Endodermal cell (in vitro differentiated cells): ENCODE measurements at regions not wholly inside any gene's neighbourhood (a gene's known extent, or its start where the extent isn't known, plus 50 kb on each side); places are given as distances from the start of the nearest gene placed in this dataset.

Source experiments
- DNase-seq: peaks from one replicate; pipeline ENCODE4 v3.0.0-alpha.2; 2017
- H3K27ac ChIP-seq: 2 replicates; pipeline ENCODE4 v1.5.1; 2013; ENCODE audit warnings: mild to moderate bottlenecking, low read depth, low read length, moderate library complexity
- H3K27me3 ChIP-seq: 2 replicates; pipeline ENCODE4 v1.6.1; 2013; ENCODE audit warnings: mild to moderate bottlenecking, low read length, moderate library complexity; ENCODE audit not compliant: insufficient read depth, control insufficient read depth, poor library complexity, severe bottlenecking
- H3K36me3 ChIP-seq: 2 replicates; pipeline ENCODE4 v1.7.0; 2013; ENCODE audit warnings: mild to moderate bottlenecking, low read length, moderate library complexity; ENCODE audit not compliant: control insufficient read depth, insufficient read depth
- H3K4me1 ChIP-seq: one replicate; pipeline ENCODE4 v1.7.0; 2013; ENCODE audit warnings: low read length; ENCODE audit not compliant: control insufficient read depth, insufficient read depth
- H3K4me3 ChIP-seq: 2 replicates; pipeline ENCODE4 v1.5.1; 2013; ENCODE audit warnings: mild to moderate bottlenecking, low read length, moderate library complexity
- H3K9ac ChIP-seq: 2 replicates; pipeline ENCODE4 v1.6.1; 2013; ENCODE audit warnings: mild to moderate bottlenecking, low read length, moderate library complexity; ENCODE audit not compliant: poor library complexity, severe bottlenecking; ENCODE audit errors: extremely low read depth
- H3K9me3 ChIP-seq: 2 replicates; pipeline ENCODE4 v1.6.1; 2013; ENCODE audit warnings: mild to moderate bottlenecking, low read length, moderate library complexity; ENCODE audit not compliant: control insufficient read depth
- H3K27ac Mint-ChIP-seq: 2 replicates; pipeline ENCODE4 v1.8.0; 2020; ENCODE audit warnings: mixed read lengths
- H3K27me3 Mint-ChIP-seq: 2 replicates; pipeline ENCODE4 v1.8.0; 2021; ENCODE audit warnings: mild to moderate bottlenecking, mixed read lengths; ENCODE audit not compliant: insufficient read depth
- H3K36me3 Mint-ChIP-seq: 2 replicates; pipeline ENCODE4 v1.8.0; 2020; ENCODE audit warnings: low read depth, mixed read lengths
- H3K4me1 Mint-ChIP-seq: 2 replicates; pipeline ENCODE4 v1.8.0; 2020; ENCODE audit warnings: mixed read lengths
- H3K4me3 Mint-ChIP-seq: 2 replicates; pipeline ENCODE4 v1.8.0; 2020; ENCODE audit warnings: mild to moderate bottlenecking, moderate library complexity, mixed read lengths
- H3K9me3 Mint-ChIP-seq: 2 replicates; pipeline ENCODE4 v1.8.0; 2020; ENCODE audit warnings: mild to moderate bottlenecking, mixed read lengths
- WGBS, 2 experiments: methylation state at CpG; one replicate each; pipeline versions ENCODE4 v1.1.5 to v1.1.7; 2013; ENCODE audit warnings: missing lambda C conversion rate in 2 of 2, mixed read lengths in 1 of 2; ENCODE audit not compliant: insufficient coverage in 1 of 2, insufficient read length in 1 of 2; 5-methylcytosine and 5-hydroxymethylcytosine counted together
- TF ChIP-seq, protein P1 (sequence below): fragments of 200-600 bp; sonication (generic); conservative IDR thresholded peaks from 2 replicates; pipeline ENCODE4 v1.5.0; 2021; ENCODE audit warnings: antibody characterized with exemption, mild to moderate bottlenecking

DNA sequence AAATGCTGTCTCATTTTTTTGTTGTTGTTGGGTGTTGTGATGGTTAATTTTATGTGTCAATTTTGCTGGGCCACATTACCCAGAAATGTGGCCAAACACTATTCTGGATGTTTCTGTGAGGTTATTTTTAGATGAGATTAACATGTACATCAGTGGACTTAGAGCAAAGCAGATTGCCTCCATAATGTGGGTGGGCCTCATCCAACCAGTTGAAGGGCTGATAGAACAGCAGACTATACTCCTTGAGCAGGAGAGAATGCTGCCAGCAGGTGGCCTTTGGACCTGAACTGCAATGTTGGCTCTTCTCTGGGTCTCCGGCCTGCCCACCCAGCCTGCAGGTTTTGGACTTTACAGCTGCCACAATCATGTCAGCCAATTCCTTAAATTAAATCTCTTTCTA lies 169.0 kb downstream of the FTCDNL1 start:
- Mint-ChIP-seq H3K27ac (no peak overlapping the region), H3K9me3 (no peaks in the 10 kb centered on the region), H3K36me3 (no peaks in the 10 kb centered on the region), H3K4me3 (no peak overlapping the region), H3K27me3 (no peaks in the 10 kb centered on the region), H3K4me1 (no peaks in the 10 kb centered on the region)
- 85 to 100% methylated on average over 1 of the region's 1 CpG for whole genome bisulfite sequencing, 2 experiments
- Histone ChIP-seq H3K9ac (no peak overlapping the region), H3K27me3 (no peaks in the 10 kb centered on the region), H3K9me3 (no peaks in the 10 kb centered on the region), H3K27ac (no peak overlapping the region), H3K4me3 (no peak overlapping the region), H3K4me1 (no peaks in the 10 kb centered on the region), H3K36me3 (no peaks in the 10 kb centered on the region)
- DNase-seq, result no peak
- TF ChIP-seq, protein P1, sequence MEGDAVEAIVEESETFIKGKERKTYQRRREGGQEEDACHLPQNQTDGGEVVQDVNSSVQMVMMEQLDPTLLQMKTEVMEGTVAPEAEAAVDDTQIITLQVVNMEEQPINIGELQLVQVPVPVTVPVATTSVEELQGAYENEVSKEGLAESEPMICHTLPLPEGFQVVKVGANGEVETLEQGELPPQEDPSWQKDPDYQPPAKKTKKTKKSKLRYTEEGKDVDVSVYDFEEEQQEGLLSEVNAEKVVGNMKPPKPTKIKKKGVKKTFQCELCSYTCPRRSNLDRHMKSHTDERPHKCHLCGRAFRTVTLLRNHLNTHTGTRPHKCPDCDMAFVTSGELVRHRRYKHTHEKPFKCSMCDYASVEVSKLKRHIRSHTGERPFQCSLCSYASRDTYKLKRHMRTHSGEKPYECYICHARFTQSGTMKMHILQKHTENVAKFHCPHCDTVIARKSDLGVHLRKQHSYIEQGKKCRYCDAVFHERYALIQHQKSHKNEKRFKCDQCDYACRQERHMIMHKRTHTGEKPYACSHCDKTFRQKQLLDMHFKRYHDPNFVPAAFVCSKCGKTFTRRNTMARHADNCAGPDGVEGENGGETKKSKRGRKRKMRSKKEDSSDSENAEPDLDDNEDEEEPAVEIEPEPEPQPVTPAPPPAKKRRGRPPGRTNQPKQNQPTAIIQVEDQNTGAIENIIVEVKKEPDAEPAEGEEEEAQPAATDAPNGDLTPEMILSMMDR, result no peak

GRCh38 chr2:199680482-199680881 lies 170.5 kb downstream of the FTCDNL1 start:
- Histone ChIP-seq H3K9me3 (no peaks in the 10 kb centered on the region), H3K9ac (no peak overlapping the region), H3K36me3 (no peaks in the 10 kb centered on the region), H3K4me1 (no peaks in the 10 kb centered on the region), H3K4me3 (no peak overlapping the region), H3K27me3 (no peaks in the 10 kb centered on the region), H3K27ac (no peak overlapping the region)
- Mint-ChIP-seq H3K4me3 (no peak overlapping the region), H3K27ac (no peak overlapping the region), H3K27me3 (no peaks in the 10 kb centered on the region), H3K9me3 (no peaks in the 10 kb centered on the region), H3K36me3 (no peaks in the 10 kb centered on the region), H3K4me1 (no peaks in the 10 kb centered on the region)
- DNase-seq, result no peak
- TF ChIP-seq, protein P1, result no peak
- WGBS, 2 experiments, result 97% methylated on average over 3 to 4 of the region's 4 CpGs

GRCh38 chr2:199679883-199680282 lies 171.1 kb downstream of the FTCDNL1 start:
- Histone ChIP-seq H3K36me3 (no peaks in the 10 kb centered on the region), H3K9me3 (no peaks in the 10 kb centered on the region), H3K9ac (no peak overlapping the region), H3K27ac (no peak overlapping the region), H3K4me3 (no peak overlapping the region), H3K4me1 (no peaks in the 10 kb centered on the region), H3K27me3 (no peaks in the 10 kb centered on the region)
- Mint-ChIP-seq H3K36me3 (no peaks in the 10 kb centered on the region), H3K9me3 (no peaks in the 10 kb centered on the region), H3K27me3 (no peaks in the 10 kb centered on the region), H3K4me1 (no peaks in the 10 kb centered on the region), H3K4me3 (no peak overlapping the region), H3K27ac (no peak overlapping the region)
- 91% methylated on average over 1 of the region's 1 CpG; no CpG with 5 or more reads in 1 of the 2 experiments for WGBS, 2 experiments
- TF ChIP-seq, protein P1, result no peak
- no peak for DNase-seq
